Cardiac septum (tissue), 1 donor: ENCODE measurements at regions not wholly inside any gene's neighbourhood (a gene's known extent, or its start where the extent isn't known, plus 50 kb on each side); places are given as distances from the start of the nearest gene placed in this dataset.

ENCODE experiments used
- DNase-seq: peaks from one replicate; pipeline ENCODE4 v3.0.0-alpha.2; 2020; ENCODE audit warnings: low spot score
- intact Hi-C: fragments of 100-400 bp; cut with DNase I; formaldehyde crosslinking; loops from one replicate; pipeline ENCODE4 v1.14.0; 2022
- donor health status: DM: no; HTN: no; CAD: no.

DNA sequence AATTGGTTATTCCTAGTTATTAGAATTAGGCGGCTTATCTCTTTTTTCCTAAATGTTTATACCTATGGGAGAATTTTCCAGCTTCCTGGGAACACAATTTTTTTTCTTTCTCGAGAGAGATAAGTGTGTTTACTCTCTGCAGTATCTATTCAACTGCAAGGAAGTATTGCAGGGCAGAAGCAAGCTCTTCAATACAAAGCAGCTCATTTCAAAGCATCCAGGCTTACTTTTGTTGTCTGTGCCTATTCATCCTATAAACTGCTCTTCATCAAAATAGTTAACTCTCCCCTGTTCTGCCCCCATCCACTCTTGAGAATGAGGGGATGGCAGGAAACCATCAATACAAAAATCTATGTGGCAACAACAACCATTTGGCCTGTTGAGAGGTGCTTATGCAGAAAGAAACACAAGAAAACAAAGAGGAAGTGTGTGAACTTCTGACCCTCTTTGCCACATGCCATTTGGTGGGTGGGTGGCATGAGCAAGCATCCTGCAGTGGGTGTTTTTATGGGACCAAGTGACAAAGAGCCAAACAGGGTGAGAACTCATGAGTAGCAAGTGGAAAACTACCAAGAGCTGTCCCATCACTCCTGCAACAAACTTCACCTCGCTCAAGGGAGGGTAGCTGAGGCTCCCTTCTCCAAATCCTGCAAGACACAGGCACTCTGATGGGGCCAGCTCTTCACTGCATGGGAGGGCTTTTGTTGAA, 50.6 kb upstream of the MRPS6 start:
- intact Hi-C loops: no loop called here
- no peak for DNase-seq

DNA sequence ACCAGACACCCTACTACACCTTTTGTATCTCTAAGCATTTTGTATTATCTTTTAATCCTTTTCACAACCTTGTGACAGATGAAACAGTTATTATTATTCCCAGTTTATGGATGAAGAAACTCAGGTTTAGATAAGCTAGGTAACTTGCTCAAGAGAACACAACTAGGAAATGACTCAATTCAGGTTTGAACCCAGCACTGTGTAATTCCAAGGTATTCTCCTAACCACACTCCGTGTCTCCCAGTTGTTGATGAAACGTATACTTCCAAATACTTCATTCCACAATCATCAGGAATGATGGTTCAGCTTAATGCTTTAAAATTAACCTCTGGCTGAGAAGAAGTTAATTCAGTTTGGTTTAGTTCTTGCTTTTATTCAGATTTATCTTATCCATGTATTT, 51.7 kb upstream of the MRPS6 start:
- intact Hi-C loops: no loop called here
- no peak for DNase-seq

DNA sequence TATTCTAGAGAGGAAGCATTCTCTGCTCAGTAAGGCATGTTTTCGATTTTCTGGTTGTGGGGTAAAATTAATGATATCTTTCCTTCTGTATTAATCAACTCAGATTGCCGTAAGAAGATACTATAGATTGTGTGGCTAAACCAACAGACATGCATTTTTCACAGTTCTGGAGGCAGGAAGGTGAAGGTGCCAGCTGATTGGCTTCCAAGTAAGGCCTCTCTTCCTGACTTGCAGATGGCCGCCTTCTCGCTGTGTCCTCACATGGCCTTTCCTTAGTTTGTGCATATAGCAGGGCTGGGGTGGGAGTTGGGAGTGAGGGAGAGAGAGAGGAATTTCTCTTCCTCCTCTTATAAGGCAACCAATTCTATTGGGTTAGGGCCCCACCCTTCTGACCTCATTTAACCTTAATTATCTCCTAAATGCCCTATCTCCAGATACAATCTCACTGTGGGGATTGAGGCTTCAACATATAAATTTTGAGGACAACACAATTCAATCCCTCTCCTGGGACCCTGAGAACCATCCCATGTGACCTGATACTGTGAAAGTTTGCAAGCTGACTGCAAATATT, 52.3 kb upstream of the MRPS6 start:
- no peak for DNase-seq
- intact Hi-C loops: no loop called here

DNA sequence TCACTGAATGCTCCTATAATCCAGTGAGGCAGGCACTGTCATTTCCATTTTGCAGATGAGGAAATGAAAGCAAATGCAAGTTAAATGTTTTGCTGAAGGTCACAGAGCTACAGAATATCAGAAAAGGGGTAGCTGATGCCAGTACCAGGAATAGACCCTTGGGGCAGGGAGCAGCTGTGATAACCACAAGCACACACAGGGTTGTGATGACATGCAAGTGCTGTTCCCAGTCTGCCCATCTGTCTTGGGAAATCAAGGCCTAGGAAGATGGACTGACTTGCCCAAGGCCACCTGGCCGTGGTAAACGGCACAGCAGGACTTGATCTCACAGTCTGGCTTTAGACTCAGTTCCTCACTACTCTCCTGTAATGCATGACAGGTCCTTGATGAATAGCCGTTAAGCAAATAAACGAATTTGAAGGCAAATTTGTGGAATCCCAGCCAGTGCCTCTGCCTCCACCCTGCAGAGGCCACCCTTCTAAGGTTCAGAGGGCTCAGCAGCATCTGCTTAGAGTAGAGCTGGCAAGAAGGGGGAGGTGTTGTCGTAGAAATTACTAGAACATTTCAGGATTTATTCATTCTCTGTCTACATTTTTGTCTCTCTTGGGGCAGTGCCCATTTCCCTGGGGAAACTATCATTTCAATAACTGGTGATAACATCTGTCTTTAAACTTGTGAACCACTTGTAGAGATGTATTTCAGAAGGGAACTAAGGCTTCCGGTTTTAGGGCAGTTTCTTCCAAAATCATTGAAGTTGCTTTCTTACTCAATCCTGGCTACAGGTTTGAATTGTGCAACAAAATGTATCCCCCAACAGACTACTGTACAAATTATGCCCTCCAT, 53.2 kb upstream of the MRPS6 start:
- intact Hi-C loops: no loop called here
- no peak for DNase-seq

DNA sequence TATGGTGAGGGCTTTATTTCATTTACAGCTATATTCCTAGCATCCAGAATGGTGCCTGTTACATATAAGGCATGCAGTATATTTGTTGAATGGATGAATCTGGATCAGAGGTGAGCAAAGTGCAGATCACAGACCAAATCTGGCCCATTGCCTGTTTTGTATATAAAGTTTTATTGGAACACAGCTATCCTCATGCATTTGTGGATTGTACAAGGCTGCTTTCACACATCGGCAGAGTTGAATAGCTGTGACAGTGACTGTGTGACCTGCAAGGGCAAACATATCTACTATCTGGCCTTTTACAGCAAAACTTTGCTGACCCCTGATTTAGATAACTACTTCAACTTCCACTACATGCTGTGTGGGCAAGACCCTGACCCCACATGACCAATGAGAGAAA, 54.0 kb upstream of the MRPS6 start:
- intact Hi-C loops: no loop called here
- DNase-seq: no peak

DNA sequence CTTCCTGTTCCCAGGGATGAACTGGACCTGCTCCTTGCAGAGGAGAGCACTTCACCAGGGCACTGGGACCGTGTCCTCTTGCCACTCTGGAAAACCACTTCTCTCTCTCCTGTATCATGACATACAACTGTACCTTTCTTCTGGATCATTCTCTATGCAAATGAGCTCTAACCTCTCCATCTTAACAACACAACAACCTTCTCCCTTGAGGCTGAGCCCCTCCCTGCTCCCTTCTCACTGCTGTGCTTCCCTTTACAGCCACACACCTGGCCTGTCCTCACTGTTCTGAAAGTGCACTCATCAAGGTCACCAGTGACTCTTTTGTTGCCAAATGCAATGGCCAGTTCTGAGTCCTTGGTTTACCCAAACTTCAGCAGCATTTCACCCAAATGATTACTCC, 54.5 kb upstream of the MRPS6 start:
- no peak for DNase-seq
- intact Hi-C loops: no loop called here

DNA sequence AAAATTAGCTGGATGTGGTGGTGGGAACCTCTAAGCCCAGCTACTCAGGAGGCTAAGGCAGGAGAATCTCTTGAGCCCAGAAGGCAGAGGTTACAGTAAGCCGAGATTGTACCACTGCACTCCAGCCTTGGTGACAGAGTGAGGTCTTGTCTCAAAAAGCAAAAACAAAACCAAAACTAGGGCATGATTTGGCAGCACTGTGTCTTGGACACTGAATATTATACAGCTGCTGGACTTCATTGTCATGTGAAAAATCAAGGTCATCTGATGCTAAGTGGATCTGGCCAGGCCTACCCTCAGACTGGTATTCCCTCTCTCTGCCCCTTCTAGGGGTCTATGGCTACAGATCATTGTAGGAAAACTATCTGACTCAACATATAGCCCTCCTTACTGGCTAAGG, 55.2 kb upstream of the MRPS6 start:
- DNase-seq: no peak
- intact Hi-C loops: no loop called here

DNA sequence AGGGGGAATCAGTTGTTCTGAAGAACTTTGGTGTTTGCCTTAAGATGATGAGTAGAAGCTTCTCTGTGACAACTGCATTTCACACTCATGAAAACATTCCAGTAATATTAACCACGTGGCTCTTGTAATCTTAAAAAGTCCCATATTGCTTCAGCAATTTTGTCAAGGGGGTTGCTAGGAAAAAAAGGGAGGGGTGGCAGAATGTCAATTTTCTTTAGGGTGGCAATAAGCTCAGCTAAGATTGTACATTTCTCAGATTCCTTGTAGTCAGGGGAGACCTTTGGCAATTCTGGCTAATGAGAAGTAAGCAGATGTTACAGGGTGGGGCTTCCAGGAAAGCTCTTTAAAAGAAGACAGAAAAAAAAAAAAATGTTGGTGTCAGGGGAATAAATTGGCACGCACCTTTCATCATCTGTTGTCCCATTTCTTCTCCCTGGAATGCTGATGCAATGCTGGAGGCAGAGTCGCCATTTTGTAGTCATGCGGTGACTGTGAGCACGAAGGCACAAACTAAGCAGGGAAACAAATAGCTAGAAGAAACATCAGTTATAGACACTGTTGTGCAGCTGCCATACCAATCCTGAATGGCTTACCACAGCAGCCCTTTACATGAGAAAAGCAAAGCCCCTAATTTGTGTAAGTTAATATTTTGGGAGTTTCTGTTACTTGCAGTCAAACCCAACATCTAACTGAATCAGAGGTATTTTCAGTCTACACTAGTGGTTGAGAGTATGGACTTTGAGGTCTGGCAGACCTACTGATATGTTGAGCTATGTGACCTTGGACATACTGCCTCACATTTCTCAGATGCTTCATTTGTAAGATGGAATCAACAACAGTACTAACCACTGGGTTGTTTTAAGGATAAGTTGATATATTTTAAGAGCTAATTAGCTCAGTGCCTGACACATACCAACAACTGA, 56.1 kb upstream of the MRPS6 start:
- no peak for DNase-seq
- intact Hi-C loops: no loop called here

DNA sequence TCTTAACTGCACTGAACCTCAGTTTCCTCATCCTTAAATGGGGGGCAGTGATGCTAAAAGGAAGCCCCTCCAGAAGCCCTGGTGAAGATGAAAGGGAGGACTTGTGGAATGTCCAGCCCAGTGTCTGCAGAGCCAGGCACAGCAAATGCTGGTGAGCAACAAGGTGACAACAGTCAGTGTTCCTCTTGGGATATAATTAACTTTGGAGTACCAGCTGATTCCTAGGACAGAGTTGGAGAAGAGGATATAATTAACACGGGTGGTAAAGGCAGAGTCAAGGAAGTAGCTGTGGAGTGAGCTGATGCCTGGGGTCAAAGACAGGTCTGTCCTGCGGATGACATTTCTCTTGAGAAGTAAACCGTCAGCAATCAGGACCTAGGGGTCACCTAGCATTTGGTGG, 60.7 kb upstream of the MRPS6 start:
- DNase-seq: no peak
- intact Hi-C loops: no loop called here

DNA sequence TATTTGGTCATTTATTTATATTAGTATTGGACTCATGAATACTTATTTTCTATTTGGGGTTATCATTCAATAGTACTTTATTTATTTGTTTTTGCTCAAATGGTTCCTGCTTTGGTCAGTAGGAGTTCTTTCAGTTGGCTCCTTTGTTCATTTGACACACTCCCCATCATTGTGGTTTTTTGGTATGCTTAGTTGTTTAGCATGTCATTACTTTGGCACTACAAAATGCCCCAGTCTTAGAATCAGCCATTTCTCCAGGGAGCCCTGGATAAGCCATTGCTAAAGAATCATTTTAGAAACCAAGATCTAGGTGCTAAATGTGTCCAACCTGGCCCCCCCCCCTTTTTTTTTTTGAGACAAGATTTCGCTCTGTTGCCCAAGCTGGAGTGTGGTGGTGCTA, 61.7 kb upstream of the MRPS6 start:
- intact Hi-C loops: no loop called here
- DNase-seq: no peak

DNA sequence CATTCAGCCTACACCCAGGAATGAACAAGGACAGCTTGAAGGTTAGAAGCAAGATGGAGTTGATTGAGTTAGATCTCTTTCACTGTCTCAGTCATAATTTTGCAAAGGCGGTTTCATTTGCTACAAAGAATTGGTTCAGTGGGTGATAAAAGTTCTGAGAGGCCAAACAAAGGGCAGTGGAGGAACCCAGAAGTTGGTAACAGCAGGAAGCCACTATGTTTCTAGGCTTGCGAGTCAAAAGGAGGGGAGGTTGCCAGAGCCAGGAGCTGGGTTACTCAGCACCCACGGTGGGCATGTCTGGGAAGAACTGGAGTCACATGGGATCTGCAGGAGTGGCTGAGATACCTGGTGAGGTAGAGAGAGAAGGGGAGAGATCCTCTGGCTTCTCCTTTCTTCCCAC, 64.2 kb upstream of the MRPS6 start:
- DNase-seq: no peak
- intact Hi-C loops: no loop called here

DNA sequence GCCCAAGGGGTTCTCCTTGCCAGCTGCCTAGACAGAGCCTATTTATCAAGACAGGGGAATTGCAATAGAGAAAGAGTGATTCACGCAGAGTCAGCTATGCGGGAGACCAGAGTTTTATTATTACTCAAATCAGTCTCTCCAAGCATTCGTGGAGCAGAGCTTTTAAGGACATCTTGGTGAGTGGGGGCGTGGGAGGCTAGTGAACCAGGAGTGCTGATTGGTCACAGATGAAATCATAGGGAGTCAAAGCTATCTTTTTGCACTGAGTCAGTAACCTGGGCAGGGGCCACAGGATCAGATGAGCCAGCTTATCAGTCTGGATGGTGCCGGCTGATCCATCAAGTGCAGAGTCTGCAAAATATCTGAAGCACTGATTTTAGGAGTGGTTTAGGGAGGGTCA, 64.8 kb upstream of the MRPS6 start:
- intact Hi-C loops: no loop called here

DNA sequence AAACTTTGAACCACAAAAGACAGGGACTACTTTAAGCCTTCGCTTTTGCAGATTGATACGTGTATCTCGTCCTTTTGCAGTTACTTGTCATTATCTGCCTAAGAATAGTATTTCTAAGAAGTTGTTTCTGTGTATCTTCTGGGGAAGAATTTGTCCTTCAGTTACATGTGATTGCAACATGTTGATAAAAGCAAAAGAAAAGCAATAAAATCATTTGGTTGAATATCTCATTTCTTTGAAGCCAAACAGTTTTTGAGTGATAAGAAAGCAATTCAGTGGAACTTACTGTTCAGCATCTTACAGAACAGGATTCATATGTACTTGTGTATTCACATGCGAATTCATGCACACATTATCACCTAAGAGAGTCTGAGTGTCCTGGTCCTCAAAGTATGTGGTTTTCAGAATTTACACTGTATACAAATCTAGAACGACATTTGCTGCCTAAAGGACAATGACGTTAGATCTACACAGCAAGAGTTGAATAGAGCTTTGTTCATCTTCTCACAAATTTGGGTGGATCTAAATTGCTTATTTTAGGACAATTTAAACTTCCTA, 66.7 kb upstream of the MRPS6 start:
- no peak for DNase-seq
- intact Hi-C loops: no loop called here

More for the DNA sequence above, 64.8 kb upstream of the MRPS6 start:
- DNase-seq: no peak

DNA sequence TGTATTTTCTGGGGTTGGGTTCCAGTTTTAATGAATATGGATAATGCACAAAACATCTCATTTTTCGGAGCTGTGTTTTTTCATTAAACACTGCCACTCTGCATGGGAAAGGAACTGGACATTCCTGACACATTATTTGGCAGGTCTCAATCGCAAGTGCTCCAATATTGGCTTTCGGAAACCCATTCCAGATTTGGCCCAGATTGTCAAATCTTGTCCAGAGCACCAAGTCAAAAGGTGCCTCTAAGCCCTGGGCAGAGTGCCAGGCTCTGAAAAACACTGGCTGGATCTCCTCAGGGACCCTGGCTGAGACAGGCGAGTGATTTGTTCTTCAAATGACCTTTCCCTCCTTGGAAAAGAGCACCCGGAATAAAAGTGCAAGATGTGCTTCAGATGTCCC, 68.4 kb upstream of the MRPS6 start:
- DNase-seq: no peak
- intact Hi-C loops: no loop called here

DNA sequence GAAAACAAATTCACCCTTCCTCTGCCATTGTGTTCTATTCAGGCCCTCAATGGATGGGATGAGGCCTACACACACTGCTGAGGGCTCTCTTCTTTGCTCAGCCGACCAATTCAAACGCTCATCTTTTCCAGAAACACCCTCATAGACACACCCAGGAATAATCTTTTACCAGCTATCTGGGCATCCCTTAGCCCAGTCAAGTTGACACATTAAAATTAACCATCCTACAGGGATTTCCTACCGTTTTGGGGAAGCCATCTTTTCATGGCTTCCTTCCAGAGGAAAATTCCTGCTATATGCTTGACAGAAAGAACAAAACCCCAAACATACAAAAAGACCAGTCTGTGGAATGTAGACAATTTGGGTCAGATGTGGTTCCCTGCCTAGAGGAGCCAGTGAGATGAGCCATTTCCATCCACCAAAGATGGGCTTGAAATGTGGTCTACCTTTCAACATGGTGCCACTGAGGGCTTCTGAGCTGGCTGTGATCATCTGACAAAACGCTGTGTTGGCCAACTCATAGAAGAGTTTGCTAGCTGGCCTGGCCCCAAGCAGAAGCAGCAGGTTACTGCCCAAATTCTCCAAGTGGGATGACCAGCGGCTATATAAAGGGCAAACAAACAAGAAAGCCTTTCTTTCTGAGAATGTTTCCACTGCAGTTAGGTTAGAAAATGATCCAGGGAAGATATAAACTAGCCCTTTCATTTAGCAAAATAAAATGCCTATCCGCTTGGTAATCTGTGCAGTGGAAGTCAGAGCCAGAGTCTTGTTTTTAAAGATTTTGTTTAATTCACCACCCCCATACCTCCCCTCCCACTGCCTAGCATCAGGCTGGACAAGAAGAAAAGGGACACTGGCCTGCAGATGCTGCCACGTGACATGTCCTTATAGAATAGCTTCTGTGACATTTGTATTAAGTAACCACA, 69.1 kb upstream of the MRPS6 start:
- intact Hi-C loops: no loop called here
- DNase-seq: no peak

DNA sequence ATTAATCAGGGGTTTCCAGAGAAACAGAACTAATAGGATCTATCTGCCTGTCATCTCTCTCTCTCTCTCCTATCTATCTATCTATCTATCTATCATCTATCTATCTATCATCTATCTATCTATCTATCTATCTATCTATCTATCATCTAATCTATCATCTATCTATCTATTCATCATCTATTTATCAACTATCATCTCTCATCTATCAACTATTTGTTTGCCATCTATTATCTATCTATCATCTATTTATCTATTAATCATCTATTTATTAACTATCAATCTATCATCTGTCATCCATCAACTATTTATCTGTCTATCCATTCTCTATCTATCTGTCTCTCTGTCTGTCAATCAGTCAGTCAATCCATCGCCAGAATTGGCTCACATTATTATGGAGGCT, 70.0 kb upstream of the MRPS6 start:
- DNase-seq: no peak
- intact Hi-C loops: no loop called here

DNA sequence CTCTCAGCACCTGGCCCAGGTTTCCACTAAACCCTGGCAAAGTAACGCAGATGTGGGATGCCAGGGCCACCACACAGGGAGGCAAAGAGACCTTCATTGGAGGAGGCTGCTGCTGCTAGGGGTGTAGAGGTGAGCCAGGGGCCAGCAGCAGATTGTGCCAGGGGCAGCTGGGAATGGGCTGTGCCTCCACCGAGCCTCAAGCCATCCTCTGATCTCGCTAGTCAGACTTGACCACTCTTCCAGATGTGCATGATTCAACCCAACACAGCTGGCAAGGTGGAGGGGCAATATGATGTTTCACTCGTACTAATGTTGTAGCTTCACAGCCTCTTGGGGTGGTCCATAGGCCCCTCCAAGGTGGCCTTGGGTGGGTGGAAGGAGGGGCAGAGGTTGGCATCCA, 73.0 kb upstream of the MRPS6 start:
- no peak for DNase-seq
- intact Hi-C loops: no loop called here

DNA sequence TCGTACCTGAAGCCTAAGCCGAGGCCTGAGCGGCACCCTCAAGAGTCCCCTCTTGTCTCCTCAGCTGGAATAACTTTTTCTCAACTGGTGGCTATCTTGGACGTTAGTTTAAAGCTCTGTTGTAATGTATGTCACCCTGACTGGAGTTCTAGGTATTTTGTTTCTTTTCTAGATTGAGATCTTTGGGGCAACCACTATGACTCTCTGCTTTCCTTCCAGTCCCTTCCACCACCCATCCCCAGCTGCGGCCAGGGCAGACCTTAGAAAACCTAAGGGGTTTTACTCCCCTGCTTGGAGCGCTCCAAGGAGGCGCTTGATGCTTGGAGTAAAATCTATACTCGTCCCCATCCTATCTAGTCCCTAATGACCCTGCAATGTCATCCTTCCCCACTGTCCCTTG, 74.6 kb upstream of the MRPS6 start:
- DNase-seq: no peak
- intact Hi-C loops: no loop called here

DNA sequence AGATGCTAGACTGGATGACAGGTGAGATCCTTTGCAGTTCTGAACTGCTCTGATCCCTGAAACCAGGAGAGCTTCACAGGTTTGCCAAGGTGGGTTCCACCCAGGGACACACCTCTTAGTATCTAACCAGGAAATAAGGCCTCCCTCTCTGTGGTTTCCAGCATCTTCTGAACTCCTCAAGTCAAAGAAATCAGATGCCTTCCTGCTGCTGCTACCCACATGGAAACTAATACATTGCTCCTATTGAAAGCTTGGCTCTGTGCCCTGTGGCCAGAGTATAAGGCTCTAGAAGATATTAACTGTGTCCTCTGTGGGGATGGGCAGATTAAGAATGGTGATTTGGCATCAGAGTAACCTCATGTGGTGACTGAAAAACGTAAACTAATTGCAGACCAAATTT, 75.0 kb upstream of the MRPS6 start:
- intact Hi-C loops: no loop called here
- no peak for DNase-seq
